HG03439 (cell line): ENCODE measurements at regions not wholly inside any gene's neighbourhood (a gene's known extent, or its start where the extent isn't known, plus 50 kb on each side); places are given as distances from the start of the nearest gene placed in this dataset.
"Not testable (repeated sequence)": the region's sequence is repeated elsewhere in the genome, so short reads cannot be mapped to it uniquely, and the experiment has no call there.

Source experiments
- ATAC-seq: cut with Tn5 transposase; IDR thresholded peaks from one replicate; pipeline ENCODE4 v1.9.1; 2021; ENCODE audit warnings: mild to moderate bottlenecking, moderate library complexity; ENCODE audit not compliant: unreplicated experiment

DNA sequence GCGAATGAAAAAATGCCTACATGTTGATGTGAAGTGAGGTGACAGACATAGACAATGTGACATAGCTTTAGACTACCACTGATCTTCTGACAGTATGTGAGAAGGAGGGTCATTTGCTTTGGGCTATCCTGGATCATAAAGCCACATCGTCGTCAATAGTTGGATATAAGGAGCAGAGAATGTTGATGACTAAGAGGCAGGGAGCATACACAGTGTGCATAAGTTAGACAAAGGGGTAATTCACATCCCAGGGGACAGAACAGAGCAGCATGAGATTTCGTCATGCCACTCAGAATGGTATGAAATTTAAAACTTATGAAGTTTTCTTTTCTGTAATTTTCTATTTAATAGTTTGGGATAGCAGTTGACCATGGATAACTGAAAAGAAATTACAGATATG lies 403.2 kb downstream of the DSC3 start:
- ATAC-seq: no peak

DNA sequence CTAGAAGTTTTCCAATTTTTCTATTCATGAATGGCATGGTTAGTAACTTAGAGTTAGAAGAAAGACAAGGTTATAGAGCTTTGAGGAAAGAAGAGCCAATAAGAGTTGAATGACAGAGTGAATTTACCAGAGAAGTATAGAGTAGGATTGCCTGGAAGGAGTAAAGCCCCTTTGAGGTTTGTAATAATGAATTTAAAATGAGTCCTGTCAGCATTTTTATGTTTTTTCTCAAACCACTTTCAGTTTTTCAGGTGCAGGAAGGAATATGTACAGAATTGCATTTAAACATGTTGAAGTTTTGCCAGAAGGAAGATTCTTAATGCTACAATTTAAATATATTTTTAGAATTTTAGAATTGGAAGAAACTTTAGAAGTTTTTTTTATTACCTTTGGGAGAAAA lies 408.3 kb downstream of the DSC3 start:
- no peak for ATAC-seq

- ATAC-seq: no peak
These were observed 410.4 kb downstream of the DSC3 start for GRCh38 chr18:30632071-30632698.

DNA sequence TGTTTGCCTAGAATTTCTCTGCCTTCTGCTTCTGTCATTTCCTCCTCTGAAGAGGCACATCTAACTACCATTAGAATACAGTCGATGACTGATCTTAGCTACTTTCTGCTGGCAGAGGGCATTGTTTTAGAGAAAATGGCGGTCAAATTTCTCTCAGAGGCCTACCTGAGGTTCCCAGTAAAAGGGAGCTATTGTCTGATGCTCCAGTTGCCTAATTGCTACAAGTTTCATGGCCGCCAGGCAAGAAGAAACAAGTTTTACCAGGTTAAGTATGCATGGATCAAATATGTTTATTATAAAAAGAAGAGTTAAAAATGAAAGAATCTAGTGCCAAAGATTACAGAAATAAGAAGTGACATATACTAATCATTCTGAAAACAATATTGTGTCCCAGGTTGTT lies 416.6 kb downstream of the DSC3 start:
- ATAC-seq: no peak

GRCh38 chr18:30623401-30624065 lies 419.0 kb downstream of the DSC3 start:
- ATAC-seq: no peak

DNA sequence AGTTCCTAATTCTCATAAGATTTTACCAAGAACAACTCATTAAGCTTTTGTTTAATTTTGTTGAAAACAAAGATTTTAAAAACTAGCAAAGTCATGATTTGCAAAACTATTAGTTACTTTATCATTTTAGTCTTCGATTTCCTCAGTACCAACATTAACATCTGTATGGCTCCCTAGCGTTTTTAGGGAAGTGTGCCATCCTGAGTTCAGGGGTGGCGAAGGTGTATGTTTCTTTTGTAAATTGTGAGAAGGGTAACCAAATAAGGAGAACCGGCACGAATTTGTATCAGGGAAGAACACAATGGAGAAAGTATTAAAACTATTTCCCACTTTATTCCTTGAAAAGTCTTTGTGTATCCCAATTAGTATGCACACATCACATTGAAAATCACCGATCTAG lies 419.9 kb downstream of the DSC3 start:
- ATAC-seq: no peak

DNA sequence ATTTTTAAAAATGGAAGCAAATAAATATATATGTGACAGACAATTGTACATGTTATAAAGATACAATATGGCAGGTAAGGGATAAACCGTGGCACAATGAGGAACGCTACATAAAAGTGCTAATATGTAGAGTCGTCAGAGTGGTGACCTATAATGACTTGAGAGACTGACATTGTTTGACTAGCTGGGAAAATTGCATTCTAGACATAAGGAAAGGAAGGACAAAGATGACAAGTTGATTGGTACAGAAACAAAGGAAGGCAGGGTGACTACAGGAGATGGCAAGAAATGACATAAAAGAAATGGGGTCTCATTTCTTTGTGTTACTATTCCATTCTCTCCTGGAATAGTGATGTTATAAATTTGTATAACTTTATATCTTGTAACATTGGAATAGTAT lies 420.4 kb downstream of the DSC3 start:
- no peak for ATAC-seq

DNA sequence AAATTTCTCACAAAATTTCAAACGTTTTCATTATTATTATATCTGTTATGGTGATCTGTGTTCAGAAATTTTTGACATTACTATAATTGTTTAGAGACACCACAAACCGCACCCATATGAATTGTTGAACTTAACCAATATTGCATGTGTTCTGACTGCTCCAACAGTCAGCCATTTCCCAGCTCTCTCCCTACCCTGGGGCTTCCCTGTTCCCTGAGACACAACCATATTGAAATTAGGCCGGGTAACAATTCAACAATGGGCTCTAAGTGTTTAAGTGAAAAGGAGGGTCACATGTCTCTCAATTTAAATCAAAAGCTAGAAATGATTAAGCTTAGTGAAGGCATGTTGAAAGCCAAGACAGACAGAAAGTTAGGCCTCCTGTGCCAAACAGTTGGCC lies 424.0 kb downstream of the DSC3 start:
- ATAC-seq: no peak

DNA sequence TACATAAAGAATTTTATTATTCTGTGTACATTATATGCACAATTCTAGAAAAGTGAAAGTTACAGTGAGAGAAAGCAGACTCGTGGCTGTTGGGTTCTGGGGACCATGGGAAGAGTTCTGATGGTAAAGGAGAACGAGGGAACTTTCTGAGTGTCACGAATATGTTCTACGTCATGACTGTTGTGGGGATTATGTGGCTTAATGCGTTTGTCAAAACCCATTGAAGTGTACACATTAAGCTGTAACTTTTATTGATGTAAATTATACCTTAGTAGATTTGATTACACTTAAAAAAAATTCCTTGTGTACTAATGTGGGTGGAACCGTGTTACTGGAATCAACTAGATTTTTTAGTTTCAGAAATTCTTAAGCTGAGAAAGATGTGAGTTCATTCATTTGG lies 426.1 kb downstream of the DSC3 start:
- no peak for ATAC-seq

DNA sequence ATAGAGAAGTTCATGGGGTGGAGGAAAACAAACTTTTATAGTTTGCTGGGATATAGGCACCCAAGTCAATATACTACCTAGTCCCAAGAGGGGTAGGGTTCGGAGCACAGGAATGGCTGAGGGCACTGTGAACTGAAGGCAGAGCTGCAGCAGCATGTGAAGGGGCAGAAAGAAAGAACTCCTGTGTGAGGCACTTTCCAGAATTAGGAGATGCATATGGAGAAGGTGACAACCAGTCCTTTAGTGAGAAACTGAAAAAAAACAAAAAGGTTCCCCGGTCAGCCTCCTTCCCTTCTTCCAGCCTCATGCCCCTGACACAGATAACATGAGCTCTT lies 429.1 kb downstream of the DSC3 start:
- no peak for ATAC-seq

GRCh38 chr18:30601541-30601940 lies 441.0 kb downstream of the DSC3 start:
- ATAC-seq: no peak

GRCh38 chr18:30597202-30597601 lies 445.3 kb downstream of the DSC3 start:
- no peak for ATAC-seq

DNA sequence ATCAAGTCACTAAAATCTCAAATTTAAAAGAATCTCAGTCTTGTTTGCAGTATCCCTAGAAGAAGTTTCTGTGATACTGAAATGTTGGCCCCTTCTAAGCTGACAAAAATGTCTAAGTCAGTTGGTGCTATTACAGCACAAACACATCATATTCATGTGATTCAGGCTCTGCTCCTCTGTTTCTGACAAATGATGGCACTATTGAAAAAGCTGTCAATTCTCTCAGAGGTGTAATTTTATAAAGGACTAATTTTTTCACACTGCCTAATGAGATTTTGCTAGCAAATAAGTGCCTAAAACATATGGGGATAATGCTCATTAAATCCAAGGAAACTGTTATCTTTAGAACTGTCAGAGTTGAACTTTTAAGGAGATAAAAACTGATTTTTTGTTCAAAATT lies 445.9 kb downstream of the DSC3 start:
- no peak for ATAC-seq

DNA sequence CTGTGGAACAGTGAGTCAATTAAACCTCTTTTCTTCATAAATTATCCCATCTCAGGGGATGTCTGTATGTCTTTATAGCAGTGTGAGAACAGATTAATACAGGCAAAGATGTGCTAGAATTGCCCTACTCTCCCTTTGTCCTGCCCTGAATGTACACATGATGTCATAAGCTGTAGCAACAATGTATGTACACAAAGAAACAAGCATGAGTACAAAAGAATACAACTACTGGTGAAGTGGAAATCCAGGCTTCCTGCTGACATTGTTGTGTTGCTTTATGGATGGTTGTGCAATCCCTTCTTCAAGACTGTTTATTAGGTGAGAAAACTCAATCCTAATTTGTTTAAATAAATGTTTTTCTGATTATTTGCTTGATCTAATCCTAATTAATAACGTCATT lies 446.6 kb downstream of the DSC3 start:
- ATAC-seq: no peak

DNA sequence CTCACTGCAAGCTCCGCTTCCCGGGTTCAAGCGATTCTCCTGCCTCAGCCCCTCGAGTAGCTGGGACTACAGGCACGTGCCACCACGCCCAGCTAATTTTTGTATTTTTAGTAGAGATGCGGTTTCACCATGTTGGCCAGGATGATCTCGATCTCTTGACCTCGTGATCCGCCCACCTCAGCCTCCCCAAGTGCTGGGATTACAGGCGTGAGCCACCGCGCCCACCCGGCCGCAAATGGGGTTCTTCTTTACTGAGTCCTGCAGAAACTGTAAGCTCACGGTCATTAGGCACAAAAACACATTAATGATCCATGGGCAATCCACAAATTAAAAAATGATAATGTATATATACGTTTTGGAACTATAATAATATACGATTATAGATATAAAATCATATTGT lies 447.6 kb downstream of the DSC3 start:
- not testable (repeated sequence) for ATAC-seq

DNA sequence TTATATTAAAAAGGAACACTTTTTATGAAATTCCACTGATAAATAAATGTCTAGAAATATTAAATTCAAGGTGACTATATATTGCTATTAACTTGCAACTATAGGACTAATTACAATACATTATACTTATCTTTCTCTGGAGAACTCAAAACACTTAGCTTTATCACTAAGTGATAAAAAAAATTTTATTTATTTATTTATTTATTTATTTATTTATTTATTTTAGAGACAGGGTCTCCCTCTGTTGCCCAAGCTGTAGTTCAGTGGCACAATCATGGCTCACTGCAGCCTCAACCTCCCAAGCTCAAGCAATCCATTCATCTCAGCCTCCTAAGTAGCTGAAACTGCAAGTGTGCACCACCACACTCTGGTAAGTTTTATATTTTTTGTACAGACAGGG lies 451.1 kb downstream of the DSC3 start:
- no peak for ATAC-seq

- no peak for ATAC-seq
These were observed 453.8 kb downstream of the DSC3 start for GRCh38 chr18:30588673-30589164.

- ATAC-seq: no peak
These were observed 458.8 kb downstream of the DSC3 start for GRCh38 chr18:30583768-30584167.

DNA sequence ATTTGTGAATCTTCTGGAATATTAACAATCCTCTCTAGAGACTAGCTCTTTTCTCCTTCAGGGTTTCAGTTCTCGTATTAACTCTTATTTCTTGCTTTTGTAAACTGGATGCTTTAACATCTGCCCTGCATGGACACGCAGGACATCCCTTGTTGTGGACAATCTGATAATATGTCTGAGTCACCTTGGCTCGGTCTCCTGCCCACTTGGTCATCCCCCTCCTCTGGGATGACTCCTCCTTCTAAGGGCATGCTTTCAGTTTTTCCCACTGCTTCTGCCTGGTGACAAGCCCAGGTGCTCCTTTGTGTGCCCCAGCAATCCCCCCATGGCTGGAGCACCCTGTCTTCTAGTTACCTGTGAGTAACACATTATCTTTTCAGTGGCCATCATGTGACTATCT lies 460.5 kb downstream of the DSC3 start:
- ATAC-seq: no peak

DNA sequence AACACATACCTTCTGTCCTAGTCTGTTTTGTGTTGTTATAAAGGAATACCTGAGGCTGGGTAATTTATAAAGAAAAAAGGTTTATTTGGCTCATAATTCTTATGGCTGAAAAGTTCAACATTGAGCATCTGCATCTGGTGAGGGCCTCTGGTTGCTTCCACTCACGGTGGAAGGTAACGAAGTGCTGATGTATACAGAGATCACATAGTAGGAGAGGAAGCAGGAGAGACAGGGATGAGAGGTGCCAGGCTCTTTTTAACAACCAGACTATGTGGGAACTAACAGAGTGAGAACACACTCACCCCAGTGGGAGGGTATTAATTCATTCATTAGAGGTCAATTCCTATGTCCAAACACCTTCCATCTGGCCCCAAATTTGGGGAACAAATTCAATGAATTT lies 463.8 kb downstream of the DSC3 start:
- ATAC-seq: no peak

DNA sequence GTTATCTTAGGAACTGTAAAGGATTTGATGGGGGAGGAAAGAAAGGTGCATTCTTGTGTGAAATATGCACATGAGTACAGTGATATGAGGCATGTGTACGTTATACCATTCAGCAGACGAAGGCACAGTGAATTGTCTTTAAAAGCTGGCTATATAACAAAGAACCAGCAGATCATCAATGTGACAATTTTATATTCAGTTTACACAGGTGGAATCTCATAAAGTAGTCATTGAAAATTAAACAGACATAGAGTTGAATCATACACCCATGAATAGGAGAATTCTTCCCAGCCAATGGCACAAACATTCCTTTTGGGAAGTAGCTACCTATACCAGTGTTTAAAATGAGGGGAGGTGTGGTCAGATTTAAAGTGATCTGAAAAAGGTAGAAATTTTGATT lies 470.3 kb downstream of the DSC3 start:
- ATAC-seq: no peak

DNA sequence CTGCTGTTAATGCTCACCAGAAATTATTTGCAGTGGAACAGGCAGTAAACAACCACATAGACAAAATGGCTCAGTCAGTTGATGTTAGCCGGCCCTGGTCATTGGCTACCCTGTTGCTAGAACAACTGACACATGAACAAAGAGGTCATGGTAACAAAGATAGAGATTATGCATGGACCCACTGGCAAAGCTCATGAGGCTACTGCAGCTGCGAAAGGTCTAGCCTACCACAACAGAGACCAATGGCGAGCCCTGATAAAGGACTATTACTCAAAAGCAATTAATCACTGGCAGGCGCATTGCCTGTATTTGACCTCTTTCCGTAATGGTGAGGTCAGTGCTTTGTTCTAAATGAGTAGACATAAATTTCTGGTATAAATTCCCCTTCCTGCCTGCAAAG lies 474.2 kb downstream of the DSC3 start:
- ATAC-seq: no peak

DNA sequence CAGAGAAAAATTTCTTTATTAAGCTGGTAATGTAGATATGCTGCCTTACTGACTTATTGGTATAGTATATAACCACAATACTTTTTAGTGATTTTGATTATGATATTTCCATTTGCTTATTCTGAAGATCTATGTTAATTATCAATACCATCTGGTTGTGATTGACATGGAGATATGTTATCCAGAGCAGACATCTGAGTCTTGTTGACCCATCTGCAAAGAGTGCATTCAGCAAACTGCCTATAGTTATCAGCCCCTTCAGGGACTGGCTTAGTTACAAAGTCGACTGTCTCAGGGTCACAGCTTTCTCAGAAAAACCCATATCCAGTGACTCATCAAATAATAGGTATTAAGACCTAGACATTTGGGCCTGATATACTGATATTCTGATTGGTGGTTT lies 475.7 kb downstream of the DSC3 start:
- ATAC-seq: no peak
